ENCODE measurements at regions not wholly inside any gene's neighbourhood (a gene's known extent, or its start where the extent isn't known, plus 50 kb on each side); places are given as distances from the start of the nearest gene placed in this dataset.

DNA sequence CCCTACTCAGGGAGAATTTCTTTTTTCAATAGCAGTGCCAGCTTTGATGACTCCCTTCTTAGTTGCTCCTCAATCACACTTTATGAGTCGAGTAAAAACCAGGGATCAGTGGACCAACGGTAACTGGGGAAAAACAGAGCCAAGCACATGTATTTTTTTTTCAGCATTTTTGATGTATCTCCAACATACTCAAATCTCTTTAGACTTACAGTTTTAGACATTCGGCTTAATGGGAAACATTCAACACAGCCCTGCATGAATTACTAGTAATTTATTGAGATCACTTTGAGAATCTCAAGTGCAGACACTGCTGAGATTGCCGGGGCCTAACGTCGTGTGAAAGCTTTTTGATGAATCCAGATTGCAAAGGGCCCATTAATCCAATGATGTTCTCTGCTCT is 306.7 kb downstream of the NUAK1 start:
- TF ChIP-seq, protein P1, sequence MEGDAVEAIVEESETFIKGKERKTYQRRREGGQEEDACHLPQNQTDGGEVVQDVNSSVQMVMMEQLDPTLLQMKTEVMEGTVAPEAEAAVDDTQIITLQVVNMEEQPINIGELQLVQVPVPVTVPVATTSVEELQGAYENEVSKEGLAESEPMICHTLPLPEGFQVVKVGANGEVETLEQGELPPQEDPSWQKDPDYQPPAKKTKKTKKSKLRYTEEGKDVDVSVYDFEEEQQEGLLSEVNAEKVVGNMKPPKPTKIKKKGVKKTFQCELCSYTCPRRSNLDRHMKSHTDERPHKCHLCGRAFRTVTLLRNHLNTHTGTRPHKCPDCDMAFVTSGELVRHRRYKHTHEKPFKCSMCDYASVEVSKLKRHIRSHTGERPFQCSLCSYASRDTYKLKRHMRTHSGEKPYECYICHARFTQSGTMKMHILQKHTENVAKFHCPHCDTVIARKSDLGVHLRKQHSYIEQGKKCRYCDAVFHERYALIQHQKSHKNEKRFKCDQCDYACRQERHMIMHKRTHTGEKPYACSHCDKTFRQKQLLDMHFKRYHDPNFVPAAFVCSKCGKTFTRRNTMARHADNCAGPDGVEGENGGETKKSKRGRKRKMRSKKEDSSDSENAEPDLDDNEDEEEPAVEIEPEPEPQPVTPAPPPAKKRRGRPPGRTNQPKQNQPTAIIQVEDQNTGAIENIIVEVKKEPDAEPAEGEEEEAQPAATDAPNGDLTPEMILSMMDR (IDR thresholded peaks at IDR 0.05; ENCODE audit: low read depth, low read length) = no peak
- no peak for DNase-seq (ENCODE audit: extremely low read depth, low read depth)

DNA sequence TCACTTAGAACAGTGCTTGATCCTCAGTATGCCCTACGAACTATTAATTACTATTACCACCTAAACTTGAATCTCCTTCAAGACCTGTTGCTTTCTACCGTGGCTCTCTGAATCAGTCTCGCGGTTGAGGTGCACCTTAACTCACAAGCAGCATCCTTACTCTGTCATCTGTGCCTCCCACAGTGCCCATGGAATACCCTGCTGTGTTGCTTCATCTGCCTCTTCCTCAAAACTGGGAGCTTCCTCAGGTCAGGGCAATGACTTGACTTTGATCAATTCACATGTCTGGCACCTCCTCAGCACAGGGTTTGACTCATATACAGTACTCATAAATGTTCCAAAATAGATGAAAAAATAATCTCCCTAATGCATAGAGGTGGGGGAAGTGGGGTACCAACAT is 305.9 kb downstream of the NUAK1 start:
- TF ChIP-seq, protein P1 (IDR thresholded peaks at IDR 0.05; ENCODE audit: low read depth, low read length) = no peak
- DNase-seq (ENCODE audit: extremely low read depth, low read depth) = no peak

DNA sequence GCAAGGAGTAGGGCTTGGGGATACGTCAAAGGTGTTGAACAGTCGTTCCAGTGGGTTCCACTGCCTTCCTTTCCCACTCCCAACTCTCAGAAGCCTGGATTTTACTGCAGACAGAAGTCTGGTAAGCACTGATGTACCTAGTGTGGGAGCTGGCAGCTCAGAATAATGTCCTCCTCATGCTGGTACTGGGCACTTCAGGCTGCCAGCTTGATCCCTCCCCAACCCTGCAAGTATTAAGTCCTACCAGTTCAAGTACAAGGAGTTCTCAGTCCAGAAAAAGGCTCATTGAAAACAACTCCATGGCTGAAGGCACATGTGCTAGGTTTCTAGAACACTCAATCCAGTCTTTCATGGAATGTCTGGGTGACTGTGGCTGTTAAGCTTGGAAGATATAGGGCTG is 304.3 kb downstream of the NUAK1 start:
- TF ChIP-seq, protein P1 (IDR thresholded peaks at IDR 0.05; ENCODE audit: low read depth, low read length) = no peak
- DNase-seq (ENCODE audit: extremely low read depth, low read depth) = no peak

DNA sequence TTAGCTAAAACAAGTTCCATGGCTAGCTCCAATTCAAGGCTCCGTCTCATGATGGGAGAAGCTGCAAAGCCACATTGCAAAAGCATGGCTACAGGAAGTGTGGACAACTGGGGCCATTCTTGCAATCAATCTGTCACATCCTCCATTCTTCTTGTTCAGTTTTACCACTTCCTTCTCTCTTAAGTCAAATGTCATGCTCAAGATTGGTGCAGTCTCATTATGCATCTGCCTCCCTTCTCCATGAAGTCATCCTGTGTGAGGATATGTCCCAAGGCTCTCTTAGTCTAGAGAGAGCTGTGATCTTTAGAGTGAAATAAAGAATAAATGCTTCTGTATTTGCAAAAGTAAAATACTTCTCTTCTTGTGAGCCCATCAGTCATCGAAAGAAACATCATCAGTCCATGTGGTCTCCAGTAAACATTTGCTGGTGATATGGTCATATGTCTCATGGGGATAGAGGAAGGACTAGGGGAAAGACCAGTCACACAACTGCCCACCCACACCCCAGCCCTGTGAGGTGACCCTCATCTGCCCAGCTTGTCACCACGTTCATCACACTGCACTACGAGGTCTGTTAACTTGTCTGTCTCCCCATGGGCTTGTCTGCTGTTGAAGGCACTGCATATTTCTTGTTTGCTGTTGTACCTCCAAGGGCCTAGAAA is 303.0 kb downstream of the NUAK1 start:
- no peak for DNase-seq (ENCODE audit: extremely low read depth, low read depth)
- TF ChIP-seq, protein P1 (IDR thresholded peaks at IDR 0.05; ENCODE audit: low read depth, low read length) = no peak

DNA sequence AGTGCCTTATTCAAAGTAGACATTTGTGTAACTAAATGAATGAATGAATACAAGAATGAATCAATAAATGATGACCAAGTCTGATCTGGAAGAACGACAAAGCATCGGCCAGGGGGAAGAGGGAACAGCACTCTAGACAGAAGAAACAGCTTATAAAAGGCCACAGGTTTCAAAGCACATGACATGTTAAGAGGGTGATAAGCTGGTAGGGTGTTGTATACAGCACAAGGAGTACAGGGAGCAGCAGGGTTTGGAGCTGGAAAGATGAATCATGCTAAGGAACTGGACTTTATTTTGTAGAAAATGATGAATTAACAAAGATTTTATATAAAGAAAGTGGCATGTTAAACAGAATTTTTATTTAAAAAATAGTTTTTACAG is 302.5 kb downstream of the NUAK1 start:
- no peak for DNase-seq (ENCODE audit: extremely low read depth, low read depth)
- TF ChIP-seq, protein P1 (IDR thresholded peaks at IDR 0.05; ENCODE audit: low read depth, low read length) = no peak

DNA sequence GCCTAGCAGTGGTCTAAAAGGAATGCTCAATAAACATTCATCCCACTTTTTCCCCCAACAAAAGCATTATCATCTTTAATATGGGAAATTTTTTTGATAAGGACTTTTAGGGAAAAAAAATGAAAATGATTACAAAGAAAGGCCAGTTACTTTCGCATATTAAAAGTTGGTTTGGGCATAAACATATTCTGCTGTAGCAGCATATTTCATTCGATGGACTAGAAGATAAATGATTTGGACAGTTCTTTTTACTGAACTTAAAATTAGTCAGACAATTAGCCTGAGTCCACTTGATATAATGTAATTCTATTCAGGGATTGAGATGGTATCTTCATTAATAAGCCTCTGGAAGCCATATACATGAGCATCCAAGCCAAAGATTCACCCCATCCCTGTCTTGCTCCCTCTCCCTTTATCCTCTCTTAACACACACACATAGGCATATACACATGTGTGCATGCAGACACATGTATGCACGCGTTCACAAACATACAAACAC is 299.1 kb downstream of the NUAK1 start:
- TF ChIP-seq, protein P1 (IDR thresholded peaks at IDR 0.05; ENCODE audit: low read depth, low read length) = no peak
- no peak for DNase-seq (ENCODE audit: extremely low read depth, low read depth)

DNA sequence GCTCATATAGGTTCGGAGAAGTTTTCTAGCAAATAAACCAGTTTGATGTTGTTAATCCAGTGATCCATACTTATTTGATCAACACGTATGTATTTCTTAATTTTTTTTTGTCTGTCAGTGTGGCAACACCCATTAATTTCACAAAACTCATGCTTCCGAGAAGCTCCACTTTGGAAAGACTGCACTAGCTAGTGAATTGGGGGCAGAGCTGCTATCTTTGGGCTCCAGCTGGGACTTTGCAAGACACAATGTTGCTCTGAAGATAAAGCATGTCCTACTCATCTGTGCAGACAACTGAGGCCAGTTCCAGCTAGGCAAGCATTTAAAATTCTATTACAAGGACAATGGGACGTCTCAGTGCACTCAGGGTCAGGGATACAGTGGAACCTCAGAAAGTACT is 298.4 kb downstream of the NUAK1 start:
- TF ChIP-seq, protein P1 (IDR thresholded peaks at IDR 0.05; ENCODE audit: low read depth, low read length) = no peak
- DNase-seq (ENCODE audit: extremely low read depth, low read depth) = no peak

Data from AG09319 (cell line).